ENCODE measurements at regions not wholly inside any gene's neighbourhood (a gene's known extent, or its start where the extent isn't known, plus 50 kb on each side); places are given as distances from the start of the nearest gene placed in this dataset.

- no peak for DNase-seq (ENCODE audit: low read depth)
These were observed 735.9 kb upstream of the TENM3 start for GRCh38 chr4:181507180-181507835.

GRCh38 chr4:181507938-181508337 is 735.3 kb upstream of the TENM3 start:
- DNase-seq (ENCODE audit: low read depth): no peak

- no peak for DNase-seq (ENCODE audit: low read depth)
These were observed 734.6 kb upstream of the TENM3 start for GRCh38 chr4:181508601-181509000.

- DNase-seq (ENCODE audit: low read depth): no peak
These were observed 734.1 kb upstream of the TENM3 start for GRCh38 chr4:181509073-181509472.

GRCh38 chr4:181517491-181517890 is 725.7 kb upstream of the TENM3 start:
- DNase-seq (ENCODE audit: low read depth): peak; percentile 14

GRCh38 chr4:181520790-181521189 is 722.4 kb upstream of the TENM3 start:
- DNase-seq (ENCODE audit: low read depth): no peak

GRCh38 chr4:181523973-181524372 is 719.2 kb upstream of the TENM3 start:
- DNase-seq (ENCODE audit: low read depth): no peak

GRCh38 chr4:181524499-181524898 is 718.7 kb upstream of the TENM3 start:
- DNase-seq (ENCODE audit: low read depth): no peak

GRCh38 chr4:181525634-181526033 is 717.6 kb upstream of the TENM3 start:
- DNase-seq (ENCODE audit: low read depth): no peak

- DNase-seq (ENCODE audit: low read depth): peak; percentile 32
These were observed 714.5 kb upstream of the TENM3 start for GRCh38 chr4:181528570-181529184.

- DNase-seq (ENCODE audit: low read depth): no peak
These were observed 713.7 kb upstream of the TENM3 start for GRCh38 chr4:181529537-181529936.

GRCh38 chr4:181536196-181536746 is 706.9 kb upstream of the TENM3 start:
- no peak for DNase-seq (ENCODE audit: low read depth)

- no peak for DNase-seq (ENCODE audit: low read depth)
These were observed 706.3 kb upstream of the TENM3 start for GRCh38 chr4:181536811-181537434.

GRCh38 chr4:181538431-181538830 is 704.8 kb upstream of the TENM3 start:
- no peak for DNase-seq (ENCODE audit: low read depth)

- peak; percentile 33 for DNase-seq (ENCODE audit: low read depth)
These were observed 701.8 kb upstream of the TENM3 start for GRCh38 chr4:181541396-181541795.

GRCh38 chr4:181548873-181549575 is 694.2 kb upstream of the TENM3 start:
- peak; percentile 29 for DNase-seq (ENCODE audit: low read depth)

- DNase-seq (ENCODE audit: low read depth): no peak
These were observed 693.5 kb upstream of the TENM3 start for GRCh38 chr4:181549576-181550188.

GRCh38 chr4:181550381-181550780 is 692.8 kb upstream of the TENM3 start:
- no peak for DNase-seq (ENCODE audit: low read depth)

GRCh38 chr4:181559637-181560036 is 683.6 kb upstream of the TENM3 start:
- no peak for DNase-seq (ENCODE audit: low read depth)

GRCh38 chr4:181562399-181562798 is 680.8 kb upstream of the TENM3 start:
- no peak for DNase-seq (ENCODE audit: low read depth)

- no peak for DNase-seq (ENCODE audit: low read depth)
These were observed 678.6 kb upstream of the TENM3 start for GRCh38 chr4:181564625-181565024.

- no peak for DNase-seq (ENCODE audit: low read depth)
These were observed 676.7 kb upstream of the TENM3 start for GRCh38 chr4:181566490-181566889.

Data from stromal cell of bone marrow (primary cell).